ENCODE measurements at regions not wholly inside any gene's neighbourhood (a gene's known extent, or its start where the extent isn't known, plus 50 kb on each side); places are given as distances from the start of the nearest gene placed in this dataset.

- no peak for DNase-seq
Observed at GRCh38 chr15:35872577-35872976, 326.6 kb upstream of the DPH6 start.

DNA sequence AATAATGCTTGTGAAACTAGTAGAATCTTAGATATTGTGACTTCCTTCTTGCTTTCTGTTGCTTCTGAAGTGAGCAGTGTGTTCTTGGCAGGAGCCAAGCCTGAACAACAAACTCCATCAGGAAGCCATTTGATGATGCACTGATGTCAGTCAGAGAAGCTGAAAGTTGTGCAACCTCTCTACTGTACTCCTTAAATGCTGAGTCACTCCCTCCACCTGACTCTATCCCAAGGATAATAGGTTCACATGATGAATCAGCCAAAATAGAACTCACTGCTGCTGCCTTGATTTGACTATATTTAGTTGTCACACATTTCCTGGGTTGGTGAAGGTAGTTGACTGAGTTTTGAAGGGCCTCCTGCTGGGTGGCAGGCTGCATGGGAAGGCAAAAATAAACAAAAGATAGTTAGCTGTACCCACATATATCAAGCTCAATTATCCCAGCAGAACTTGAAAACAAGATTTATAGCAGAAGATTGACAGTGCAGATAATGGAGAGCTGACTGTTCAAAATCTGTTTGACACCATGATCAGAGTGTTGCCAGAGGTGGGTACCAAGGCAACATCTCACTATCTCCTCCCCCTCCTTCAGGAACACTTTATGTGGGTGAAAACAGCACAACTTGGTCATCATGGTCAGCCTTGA, 328.4 kb upstream of the DPH6 start:
- DNase-seq: peak; percentile 35

DNA sequence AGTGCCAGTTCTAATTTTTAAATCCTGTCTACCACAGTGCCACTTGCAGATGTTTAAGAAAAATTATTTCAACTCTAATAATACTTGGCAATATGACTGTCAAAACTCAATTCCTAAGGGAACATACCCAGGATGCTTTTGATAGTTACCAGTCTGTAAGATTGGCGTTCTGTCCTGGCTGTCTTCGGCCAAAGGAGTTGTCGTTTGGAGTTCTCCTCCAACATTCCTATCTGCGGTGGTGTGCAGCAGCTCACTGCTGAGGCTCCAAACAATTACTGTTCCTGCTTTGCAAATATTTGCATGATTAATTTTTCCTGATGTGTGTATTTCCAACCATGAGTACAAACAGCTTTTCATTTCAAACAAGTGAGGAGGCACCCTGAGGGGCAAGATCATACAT, 330.8 kb upstream of the DPH6 start:
- DNase-seq: no peak

GRCh38 chr15:35880896-35881295, 334.9 kb upstream of the DPH6 start:
- DNase-seq: no peak

DNA sequence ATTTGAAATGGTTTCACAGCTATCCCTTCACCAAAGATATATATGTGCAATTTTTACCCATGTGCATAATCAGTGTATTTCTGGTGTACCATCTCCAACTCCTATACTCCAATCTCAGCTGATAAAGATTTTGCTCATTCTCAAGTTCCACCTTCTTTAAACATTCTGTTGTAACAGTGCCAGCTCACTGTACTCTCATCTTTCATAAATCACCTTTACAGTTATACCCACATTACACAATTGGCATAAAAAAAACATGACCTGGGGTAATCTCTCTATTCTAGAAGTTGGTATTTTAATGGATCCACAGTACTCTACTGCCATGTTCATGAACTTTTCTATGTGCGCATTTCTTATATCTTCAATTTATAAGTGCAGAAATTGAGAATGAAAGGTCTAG, 339.9 kb upstream of the DPH6 start:
- no peak for DNase-seq

DNA sequence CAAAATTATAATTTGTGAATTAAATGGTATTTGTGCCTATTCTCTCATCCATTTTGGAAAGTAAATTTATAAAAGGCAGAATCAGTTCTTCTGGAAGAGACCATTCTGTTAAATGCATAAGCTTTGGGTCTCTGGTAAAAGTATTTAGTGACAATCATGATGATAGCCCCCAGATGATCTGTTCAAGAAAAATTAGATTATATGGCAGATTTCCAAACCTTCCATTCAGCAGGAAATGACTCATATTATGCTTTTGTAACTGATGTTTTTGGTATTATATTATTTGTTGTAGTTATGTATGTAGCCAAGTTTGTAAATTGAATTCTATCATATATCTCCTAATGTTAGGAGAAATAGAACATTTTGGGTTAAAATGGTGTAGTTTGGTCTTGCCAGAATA, 340.8 kb upstream of the DPH6 start:
- peak; percentile 6 for DNase-seq

GRCh38 chr15:35888815-35889214, 342.9 kb upstream of the DPH6 start:
- no peak for DNase-seq

GRCh38 chr15:35907511-35907910, 361.5 kb upstream of the DPH6 start:
- DNase-seq: no peak

DNA sequence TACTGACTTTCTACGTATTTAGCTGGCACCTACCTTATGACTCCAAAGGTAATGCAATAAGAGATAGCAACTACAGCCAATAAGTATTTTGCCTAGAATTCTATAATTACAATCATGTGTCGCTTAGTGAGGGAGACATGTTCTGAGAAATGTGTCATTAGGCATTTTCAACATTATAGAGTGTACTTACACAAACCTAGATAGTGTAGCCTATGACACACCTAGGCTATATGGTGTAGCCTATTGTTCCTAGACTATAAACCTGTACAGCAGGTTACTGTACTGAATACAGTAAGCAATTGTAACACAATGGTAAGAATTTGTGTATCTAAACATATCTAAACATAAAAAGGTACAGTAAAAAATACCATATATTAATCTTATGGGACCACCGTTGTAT, 363.4 kb upstream of the DPH6 start:
- DNase-seq: no peak

GRCh38 chr15:35910227-35910626, 364.3 kb upstream of the DPH6 start:
- DNase-seq: no peak

DNA sequence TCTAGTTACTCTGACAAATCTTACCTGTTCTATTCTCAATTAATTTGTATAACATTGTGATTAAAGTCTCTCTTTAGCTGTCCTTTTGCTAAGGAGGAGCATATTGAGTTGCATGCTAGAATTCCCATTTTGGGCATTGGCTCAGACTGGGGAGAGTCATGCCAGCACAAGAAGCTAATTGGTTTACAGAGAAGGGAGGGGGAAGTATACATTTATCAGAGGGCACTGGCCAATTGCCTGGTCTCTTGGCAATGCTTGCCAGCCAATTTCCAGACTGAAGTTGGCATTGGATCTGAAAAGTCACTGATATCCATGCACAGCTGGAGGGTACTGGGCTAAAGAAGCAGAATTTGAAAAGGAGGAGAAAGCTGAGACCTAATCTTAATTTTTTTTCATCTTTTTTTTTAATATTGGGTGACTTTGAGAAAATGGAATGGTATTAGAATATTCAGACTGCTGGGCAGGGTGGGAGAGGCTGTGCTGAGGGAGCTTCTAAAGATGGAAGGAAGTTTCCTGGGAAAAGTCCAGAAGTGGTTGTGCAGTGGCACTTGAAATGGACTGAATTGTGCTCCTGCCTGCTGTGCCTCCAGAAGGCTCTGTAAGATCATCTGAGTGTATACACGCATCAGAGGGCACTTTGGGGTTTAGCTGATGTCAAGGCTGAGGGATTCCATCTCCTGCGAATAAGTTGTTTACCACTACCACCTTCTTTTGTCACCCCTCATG, 365.2 kb upstream of the DPH6 start:
- no peak for DNase-seq

DNA sequence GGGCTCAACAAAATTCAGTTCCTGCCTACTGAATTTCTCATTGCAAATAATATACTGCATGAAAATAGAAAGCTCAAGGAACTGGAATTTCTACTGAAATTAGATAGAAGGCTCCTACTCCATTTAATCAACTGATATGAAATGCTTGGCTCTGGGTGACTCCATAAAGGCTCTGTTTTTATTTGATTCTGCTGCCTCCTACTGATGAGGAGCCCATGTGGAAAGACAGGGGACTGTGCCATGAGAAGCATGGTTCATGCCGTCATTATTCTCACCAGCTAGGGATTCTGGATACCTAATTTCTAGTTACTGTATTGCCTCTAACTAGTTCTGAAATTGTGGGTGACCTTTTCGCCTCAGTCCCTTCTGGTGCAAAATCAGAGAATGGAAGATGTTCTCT, 366.2 kb upstream of the DPH6 start:
- DNase-seq: no peak

DNA sequence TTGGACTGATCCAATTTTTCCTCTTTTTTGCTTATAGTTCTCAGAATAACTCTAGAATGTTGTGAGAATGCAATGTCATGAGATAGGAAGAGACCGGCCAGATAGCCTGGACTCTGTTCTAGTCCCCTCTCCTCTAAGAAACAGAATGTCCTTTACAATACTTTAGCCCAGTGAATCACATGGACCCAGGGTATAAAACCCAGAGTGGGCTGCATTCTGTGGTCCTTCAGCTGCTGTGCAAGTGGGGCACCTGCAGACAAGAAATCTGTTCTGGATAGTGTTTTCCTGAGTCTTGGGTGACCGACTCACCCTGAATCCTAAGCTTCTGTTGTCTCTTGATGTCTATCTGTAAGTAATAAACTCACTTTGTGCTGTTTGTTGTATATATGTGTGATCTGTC, 368.6 kb upstream of the DPH6 start:
- no peak for DNase-seq

GRCh38 chr15:35921046-35921445, 375.1 kb upstream of the DPH6 start:
- no peak for DNase-seq

DNA sequence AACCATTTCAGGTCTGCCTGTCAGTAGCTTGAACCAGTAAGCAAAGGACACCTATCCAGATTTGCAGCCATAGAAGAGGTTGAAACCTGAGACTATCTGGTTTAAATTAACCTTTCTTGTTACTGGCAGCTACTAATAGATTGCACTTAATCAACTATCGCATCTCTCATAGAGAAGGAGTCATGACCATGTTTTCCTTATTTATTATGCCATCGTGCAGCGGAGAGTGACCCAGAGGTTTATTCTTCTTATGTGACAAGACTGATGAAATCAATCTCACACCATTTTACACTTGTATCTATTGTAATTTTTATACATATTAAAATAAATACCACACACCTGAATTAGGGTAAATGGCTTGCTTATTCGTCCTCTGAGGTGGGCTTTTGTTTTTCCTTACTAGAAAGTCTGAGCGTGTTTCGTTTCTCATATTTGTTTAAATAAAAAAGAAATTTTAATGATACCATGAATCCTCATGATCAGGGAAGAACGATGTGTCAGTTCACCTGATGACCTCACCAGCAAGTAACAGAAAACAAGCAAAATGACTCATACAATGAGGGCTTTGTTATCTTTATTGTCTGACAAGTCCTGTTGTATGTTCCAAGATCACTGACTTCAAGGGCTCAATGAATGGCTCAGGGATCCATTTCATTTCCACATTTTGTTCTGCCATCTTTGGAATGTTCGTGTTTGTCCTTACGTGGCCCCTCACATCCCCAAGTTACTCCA, 379.5 kb upstream of the DPH6 start:
- no peak for DNase-seq

DNA sequence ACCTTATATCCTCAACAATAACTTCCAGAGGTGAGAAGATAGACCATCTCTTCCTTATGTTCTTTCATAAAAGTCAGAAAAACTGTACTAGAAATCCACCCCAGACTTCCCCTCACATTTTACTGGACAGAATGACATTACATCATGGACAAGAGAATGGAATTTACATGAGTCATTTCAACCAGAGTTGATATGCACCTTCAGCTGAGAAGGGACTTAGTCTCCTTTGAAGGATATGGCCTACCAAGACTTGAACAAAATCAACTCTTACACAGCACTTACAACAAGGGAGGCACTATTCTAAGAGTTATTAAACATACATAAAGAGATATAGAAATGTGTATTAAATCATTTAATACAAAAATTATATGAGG, 380.0 kb upstream of the DPH6 start:
- no peak for DNase-seq

DNA sequence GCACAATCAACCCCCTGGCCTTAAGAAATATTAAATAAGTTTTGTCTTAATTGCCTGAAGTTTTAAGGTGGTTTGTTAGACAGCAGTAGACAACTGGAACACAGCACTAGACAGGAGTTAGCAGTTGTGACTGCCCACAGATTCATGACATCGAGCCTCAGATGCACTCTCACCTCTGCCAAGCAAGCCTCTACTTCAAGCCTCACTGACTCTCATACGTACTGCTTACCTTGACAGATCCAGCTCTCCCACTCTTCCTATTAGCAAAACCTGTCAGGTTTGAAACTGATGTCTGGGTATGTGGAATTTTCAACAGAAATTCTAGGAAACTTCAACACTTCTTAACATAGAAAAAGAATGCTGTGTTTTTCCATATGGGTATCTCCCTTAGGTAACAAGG, 382.9 kb upstream of the DPH6 start:
- DNase-seq: no peak

DNA sequence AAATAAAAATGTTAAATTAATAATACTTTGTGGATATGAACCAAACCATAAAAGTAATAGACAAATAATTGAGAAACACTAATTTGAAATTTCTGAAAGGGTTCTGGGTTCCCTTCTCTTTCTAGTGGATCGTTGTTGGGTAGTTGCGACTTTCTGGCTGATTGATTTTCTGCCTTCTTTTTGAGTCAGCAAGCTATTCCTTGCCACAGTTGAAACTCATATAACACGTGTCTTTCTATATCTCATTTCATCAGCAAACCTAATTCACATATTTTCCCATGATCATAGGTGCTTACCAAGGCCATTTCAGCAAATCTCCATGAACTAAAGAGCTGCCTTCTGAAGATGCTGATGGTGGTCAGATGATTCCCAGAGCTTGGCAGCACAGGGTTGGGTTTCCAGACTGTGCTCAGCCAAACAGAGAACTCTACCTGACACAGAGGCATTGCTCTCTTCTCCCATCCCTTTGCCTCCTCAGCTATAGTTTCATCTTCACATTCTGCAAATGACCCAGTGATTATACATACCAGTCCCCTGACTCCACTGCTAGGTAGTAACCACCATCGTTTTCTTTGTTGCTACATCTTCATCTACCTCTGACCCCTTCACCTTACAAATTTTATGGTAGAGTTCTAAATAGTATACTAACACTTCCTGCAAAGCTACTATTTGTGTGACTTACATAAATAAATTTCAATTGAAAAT, 383.9 kb upstream of the DPH6 start:
- no peak for DNase-seq

DNA sequence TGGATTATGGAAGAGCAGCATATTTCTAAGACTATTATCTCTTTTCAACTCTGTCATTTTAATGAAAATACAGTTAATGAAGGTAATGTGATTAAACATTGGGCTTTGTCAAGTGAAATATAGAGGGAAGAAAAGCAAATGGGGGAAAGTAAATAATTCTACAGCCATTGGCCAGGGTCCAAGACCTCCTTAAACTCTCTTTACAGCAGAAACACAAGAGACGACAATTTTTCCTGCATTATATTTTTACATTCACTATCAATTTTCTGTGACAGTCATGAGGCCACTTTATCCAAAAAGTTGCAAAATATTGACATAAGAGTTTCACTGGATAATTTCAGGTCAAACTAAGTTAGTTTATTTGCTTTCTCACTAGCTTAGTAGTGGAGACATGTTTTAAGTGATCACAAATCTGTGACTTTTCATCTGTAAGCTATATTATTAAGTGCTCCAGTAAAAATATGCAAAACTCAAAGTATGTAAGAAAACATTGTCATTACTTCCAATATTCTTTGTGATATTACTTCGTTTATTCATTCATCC, 385.9 kb upstream of the DPH6 start:
- no peak for DNase-seq

- no peak for DNase-seq
Observed at GRCh38 chr15:35932531-35932930, 386.6 kb upstream of the DPH6 start.

GRCh38 chr15:35933531-35933930, 387.6 kb upstream of the DPH6 start:
- DNase-seq: no peak

GRCh38 chr15:35934383-35935049, 388.6 kb upstream of the DPH6 start:
- DNase-seq: no peak

DNA sequence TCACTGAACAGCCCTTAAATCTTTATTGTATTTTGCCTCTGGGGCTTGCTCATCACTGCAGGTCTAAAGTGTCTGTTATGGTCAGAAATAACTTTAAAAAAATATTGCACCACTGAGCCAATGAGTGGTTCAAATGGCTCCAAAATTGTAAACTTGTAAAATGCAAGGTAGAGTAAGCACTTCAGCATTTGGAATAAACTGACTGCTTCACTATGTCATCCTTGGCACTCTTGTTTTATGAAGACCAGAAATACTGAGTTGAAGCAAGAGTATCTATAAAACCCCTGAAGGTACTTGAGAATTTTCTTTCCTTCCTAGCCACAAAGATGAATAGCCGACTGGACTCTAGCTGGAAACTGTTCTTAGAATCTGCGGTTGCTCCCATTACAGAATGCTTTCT, 390.3 kb upstream of the DPH6 start:
- DNase-seq: no peak

Data from amniotic stem cell (primary cell).